ENCODE measurements at regions not wholly inside any gene's neighbourhood (a gene's known extent, or its start where the extent isn't known, plus 50 kb on each side); places are given as distances from the start of the nearest gene placed in this dataset.

DNA sequence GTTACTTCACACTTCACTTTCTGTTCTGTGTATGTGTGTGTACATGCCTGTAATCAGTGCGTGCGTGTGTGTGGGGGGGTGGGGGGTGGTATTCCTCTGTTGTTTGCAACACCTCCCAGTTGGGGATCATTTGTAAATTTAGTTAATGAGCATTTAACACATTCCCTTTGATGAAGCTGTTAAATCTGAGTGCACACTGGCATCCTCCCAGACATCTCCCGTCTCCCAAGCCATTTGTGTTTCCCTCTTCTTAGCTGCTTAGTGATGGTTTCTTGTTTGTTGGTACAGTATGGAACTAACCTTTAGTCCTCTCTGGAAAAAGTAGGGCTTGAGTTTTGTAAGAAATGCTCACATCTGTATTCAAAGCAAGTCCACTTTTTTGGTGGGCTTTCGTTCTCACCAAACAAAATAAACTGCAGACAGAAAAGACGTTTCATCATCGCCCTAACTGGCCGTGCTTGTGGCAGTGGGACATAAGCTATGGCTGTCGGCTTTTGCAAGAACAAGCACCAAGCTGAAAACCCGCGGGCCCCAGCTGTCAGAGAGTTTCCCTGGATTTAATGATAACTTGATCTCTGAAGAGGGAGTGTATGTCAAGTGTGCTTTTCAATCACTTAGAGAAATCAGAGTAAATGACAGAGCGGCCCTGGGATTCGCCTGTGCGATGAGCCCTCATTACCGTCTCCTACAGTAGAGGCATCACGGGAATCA, 54.9 kb upstream of the SASH1 start:
- H4K20me1 ChIP-seq (replicated peaks in 1 of 2; ENCODE audit: control insufficient read depth in 1 of 2, insufficient read depth in 2 of 2, low read length in 2 of 2) = no peaks in the 10 kb centered on the region
- H3K23me2 ChIP-seq (ENCODE audit: low read depth, low read length) = no peaks in the 10 kb centered on the region
- no peak overlapping the region for H3K14ac ChIP-seq (ENCODE audit: insufficient read length)
- H3K56ac ChIP-seq (replicated peaks; ENCODE audit: insufficient read length, low read depth, low read length) = no peak overlapping the region
- H3K79me1 ChIP-seq (ENCODE audit: low read depth, low read length) = no peaks in the 10 kb centered on the region
- no peak for FAIRE-seq
- no peaks in the 10 kb centered on the region for H3K79me2 ChIP-seq (ENCODE audit: control insufficient read depth in 1 of 2, insufficient read depth in 2 of 2, low read length in 2 of 2)
- 87% methylated on average over 15 of the region's 15 CpGs; no CpG with 5 or more reads in 1 of the 2 experiments for WGBS, 2 experiments (ENCODE audit: extremely low coverage in 1 of 2, insufficient coverage in 1 of 2, insufficient read length in 1 of 2, insufficient replicate concordance in 2 of 2, low coverage in 1 of 2, low lambda C conversion rate in 2 of 2, missing lambda C conversion rate in 1 of 2)
- no peak overlapping the region for H3K4me2 ChIP-seq (ENCODE audit: insufficient read depth in 1 of 2, low read depth in 2 of 2, low read length in 2 of 2)
- no peak overlapping the region for H3K4me3 ChIP-seq (ENCODE audit: extremely low read depth in 1 of 4, insufficient read depth in 2 of 4, low read depth in 3 of 4, low read length in 4 of 4)
- H4K8ac ChIP-seq (ENCODE audit: extremely low read depth, insufficient read depth, low read length) = no peak overlapping the region
- H3K4me1 ChIP-seq (replicated peaks in 1 of 4; ENCODE audit: control insufficient read depth in 3 of 4, insufficient read depth in 4 of 4, low read length in 3 of 4) = no peaks in the 10 kb centered on the region
- no peaks in the 10 kb centered on the region for H3K27me3 ChIP-seq (replicated peaks in 1 of 4; ENCODE audit: control insufficient read depth in 3 of 4, extremely low read depth in 1 of 4, insufficient read depth in 3 of 4, low read length in 3 of 4)
- no peak overlapping the region for H2BK120ac ChIP-seq (replicated peaks; ENCODE audit: low read depth, low read length)
- H3K23ac ChIP-seq (ENCODE audit: insufficient read length) = no peak overlapping the region
- no peak overlapping the region for H2BK12ac ChIP-seq (ENCODE audit: low read depth, low read length)
- H3K36me3 ChIP-seq (ENCODE audit: control insufficient read depth in 2 of 4, insufficient read depth in 4 of 4, low read length in 3 of 4) = no peaks in the 10 kb centered on the region
- ChIA-PET CTCF (ENCODE audit: partially characterized antibody) (no interaction called here), POLR2A (ENCODE audit: partially characterized antibody) (no interaction called here)
- H2BK15ac ChIP-seq (ENCODE audit: low read length) = no peak overlapping the region
- H2AK5ac ChIP-seq (ENCODE audit: low read depth, low read length) = no peak overlapping the region
- no peak overlapping the region for H3K4ac ChIP-seq (replicated peaks; ENCODE audit: insufficient read length, low read depth, low read length)
- H3K18ac ChIP-seq (ENCODE audit: extremely low read depth, low read length) = no peak overlapping the region
- H2AFZ ChIP-seq (ENCODE audit: low read length) = no peak overlapping the region
- no peak for DNase-seq (ENCODE audit: low read depth in 1 of 2, low spot score in 2 of 2)
- no peak overlapping the region for H4K91ac ChIP-seq (replicated peaks; ENCODE audit: insufficient read length, low read length)
- H3K9ac ChIP-seq (replicated peaks in 1 of 4; ENCODE audit: extremely low read depth in 1 of 4, low read depth in 3 of 4, low read length in 3 of 4) = no peak overlapping the region
- TF ChIP-seq TAF7 (optimal IDR thresholded peaks at IDR 0.05; ENCODE audit: borderline replicate concordance, low read depth, low read length) = no peak
- TF ChIP-seq, protein P1, sequence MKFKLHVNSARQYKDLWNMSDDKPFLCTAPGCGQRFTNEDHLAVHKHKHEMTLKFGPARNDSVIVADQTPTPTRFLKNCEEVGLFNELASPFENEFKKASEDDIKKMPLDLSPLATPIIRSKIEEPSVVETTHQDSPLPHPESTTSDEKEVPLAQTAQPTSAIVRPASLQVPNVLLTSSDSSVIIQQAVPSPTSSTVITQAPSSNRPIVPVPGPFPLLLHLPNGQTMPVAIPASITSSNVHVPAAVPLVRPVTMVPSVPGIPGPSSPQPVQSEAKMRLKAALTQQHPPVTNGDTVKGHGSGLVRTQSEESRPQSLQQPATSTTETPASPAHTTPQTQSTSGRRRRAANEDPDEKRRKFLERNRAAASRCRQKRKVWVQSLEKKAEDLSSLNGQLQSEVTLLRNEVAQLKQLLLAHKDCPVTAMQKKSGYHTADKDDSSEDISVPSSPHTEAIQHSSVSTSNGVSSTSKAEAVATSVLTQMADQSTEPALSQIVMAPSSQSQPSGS (IDR thresholded peaks at IDR 0.05; ENCODE audit: low read length) = no peak
- no peak for TF ChIP-seq SIRT6 (IDR thresholded peaks at IDR 0.05; ENCODE audit: low read length)
- no peak overlapping the region for H2BK20ac ChIP-seq (ENCODE audit: low read length)
- no peak overlapping the region for H2BK5ac ChIP-seq (ENCODE audit: low read depth, low read length)
- H3K27ac ChIP-seq (ENCODE audit: low read depth, low read length) = no peak overlapping the region
- H4K5ac ChIP-seq (ENCODE audit: insufficient read length, low read depth, low read length) = no peak overlapping the region
- no peaks in the 10 kb centered on the region for H3K9me3 ChIP-seq (ENCODE audit: insufficient read depth in 2 of 2, low read depth in 1 of 2, low read length in 1 of 2)

Measured in H1 (cell line).